Lower leg skin (tissue), 3 donors: ENCODE measurements at regions not wholly inside any gene's neighbourhood (a gene's known extent, or its start where the extent isn't known, plus 50 kb on each side); places are given as distances from the start of the nearest gene placed in this dataset.

Source experiments
- CTCF ChIP-seq, 3 donors: fragments of 450-650 bp; IDR thresholded peaks; one replicate each; pipeline ENCODE4 v1.5.1; 2016; ENCODE audit warnings: antibody characterized with exemption in 3 of 3, mild to moderate bottlenecking in 3 of 3, moderate library complexity in 2 of 3
- POLR2A ChIP-seq, 2 donors: fragments of 450-650 bp; IDR thresholded peaks; one replicate each; pipeline ENCODE4 v1.6.1; 2016 to 2017; ENCODE audit warnings: antibody characterized with exemption in 2 of 2, mild to moderate bottlenecking in 1 of 2, moderate library complexity in 1 of 2

DNA sequence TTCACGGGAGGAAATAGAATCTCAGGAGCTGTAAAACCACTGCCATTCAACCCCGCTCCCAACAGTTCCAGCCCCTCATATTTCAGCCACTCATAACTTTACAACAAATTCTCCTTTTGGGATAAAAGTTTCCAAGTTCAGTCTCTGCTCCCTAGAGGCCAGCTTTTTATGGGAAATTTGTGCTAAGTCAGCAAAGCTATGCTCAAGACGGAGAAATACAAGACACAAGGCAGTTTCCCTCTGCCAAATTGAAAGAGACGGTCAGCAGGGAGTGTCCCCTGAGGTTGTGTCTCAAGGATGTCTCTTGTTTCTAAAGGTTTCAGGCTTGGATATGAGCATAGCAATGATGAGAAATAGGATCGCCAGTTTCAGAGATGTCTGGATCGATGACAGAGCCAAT, 608.6 kb downstream of the CCDC171 start:
- TF ChIP-seq CTCF (IDR thresholded peaks at IDR 0.05) (no peak), POLR2A (IDR thresholded peaks at IDR 0.05) (no peak)
